Thyroid gland (tissue), 4 donors: ENCODE measurements at regions not wholly inside any gene's neighbourhood (a gene's known extent, or its start where the extent isn't known, plus 50 kb on each side); places are given as distances from the start of the nearest gene placed in this dataset.

Experiments used
- CTCF ChIP-seq, 6 experiments: fragments of 200-600 bp in 3 of 6; fragments of 450-650 bp in 3 of 6; sonication (generic) in 3 of 6; IDR thresholded peaks; one replicate each; pipeline ENCODE4 v1.5.1; 2016 to 2019; ENCODE audit warnings: antibody characterized with exemption in 6 of 6, mild to moderate bottlenecking in 2 of 6, inconsistent platforms in 1 of 6, moderate library complexity in 1 of 6
- POLR2A ChIP-seq, 2 donors: fragments of 450-650 bp; IDR thresholded peaks; one replicate each; pipeline ENCODE4 v1.6.1; 2017; ENCODE audit warnings: antibody characterized with exemption in 2 of 2, mild to moderate bottlenecking in 2 of 2, moderate library complexity in 1 of 2

- TF ChIP-seq CTCF (IDR thresholded peaks at IDR 0.05) (no peak), POLR2A (IDR thresholded peaks at IDR 0.05) (no peak)
These were observed 70.1 kb upstream of the COL1A2 start for GRCh38 chr7:94324380-94325121.
